ENCODE measurements at regions not wholly inside any gene's neighbourhood (a gene's known extent, or its start where the extent isn't known, plus 50 kb on each side); places are given as distances from the start of the nearest gene placed in this dataset.

DNA sequence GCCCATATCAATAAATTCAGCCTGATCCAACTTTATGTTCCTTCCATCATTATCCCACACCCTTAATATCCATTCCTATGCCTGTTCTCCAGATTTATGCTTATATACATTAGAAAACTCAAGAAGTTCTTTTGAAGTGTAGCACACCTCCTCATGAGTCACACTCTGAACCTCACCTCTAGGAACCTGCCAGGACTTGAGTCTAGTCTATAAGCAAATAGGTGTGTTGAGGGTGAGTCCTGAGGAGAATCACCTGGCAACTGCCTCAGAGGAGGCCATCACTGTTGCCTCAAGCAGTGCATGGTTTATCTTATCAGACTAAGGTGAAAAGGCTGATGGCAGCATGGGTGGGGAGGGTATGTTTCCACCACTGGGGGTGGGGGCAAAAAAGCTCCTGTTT lies 496.7 kb downstream of the C6orf118 start:
- FAIRE-seq (no peak), DNase-seq (ENCODE audit: insufficient read length, low spot score) (no peak)
- TF ChIP-seq, protein P1, sequence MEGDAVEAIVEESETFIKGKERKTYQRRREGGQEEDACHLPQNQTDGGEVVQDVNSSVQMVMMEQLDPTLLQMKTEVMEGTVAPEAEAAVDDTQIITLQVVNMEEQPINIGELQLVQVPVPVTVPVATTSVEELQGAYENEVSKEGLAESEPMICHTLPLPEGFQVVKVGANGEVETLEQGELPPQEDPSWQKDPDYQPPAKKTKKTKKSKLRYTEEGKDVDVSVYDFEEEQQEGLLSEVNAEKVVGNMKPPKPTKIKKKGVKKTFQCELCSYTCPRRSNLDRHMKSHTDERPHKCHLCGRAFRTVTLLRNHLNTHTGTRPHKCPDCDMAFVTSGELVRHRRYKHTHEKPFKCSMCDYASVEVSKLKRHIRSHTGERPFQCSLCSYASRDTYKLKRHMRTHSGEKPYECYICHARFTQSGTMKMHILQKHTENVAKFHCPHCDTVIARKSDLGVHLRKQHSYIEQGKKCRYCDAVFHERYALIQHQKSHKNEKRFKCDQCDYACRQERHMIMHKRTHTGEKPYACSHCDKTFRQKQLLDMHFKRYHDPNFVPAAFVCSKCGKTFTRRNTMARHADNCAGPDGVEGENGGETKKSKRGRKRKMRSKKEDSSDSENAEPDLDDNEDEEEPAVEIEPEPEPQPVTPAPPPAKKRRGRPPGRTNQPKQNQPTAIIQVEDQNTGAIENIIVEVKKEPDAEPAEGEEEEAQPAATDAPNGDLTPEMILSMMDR (IDR thresholded peaks at IDR 0.05; ENCODE audit: insufficient read depth, missing control alignments): no peak

DNA sequence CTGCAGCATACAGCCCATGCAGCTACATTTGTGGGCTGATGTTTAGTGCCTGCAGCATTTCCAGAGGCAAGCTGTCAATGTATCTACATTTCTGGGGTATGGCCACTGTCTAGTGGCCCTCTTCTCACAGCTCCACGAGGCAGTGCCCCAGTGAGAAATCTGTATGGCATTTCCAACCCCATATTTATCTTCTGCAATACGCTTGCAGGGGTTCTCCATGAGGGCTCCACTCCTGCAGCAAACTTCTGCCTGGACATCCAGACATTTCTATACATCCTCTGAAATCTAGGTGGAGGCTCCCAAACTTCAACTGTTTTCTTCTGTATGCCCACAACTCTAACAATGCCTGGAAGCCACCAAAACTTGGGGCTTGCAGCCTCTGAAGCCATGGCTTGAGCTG lies 502.3 kb downstream of the C6orf118 start:
- TF ChIP-seq, protein P1 (IDR thresholded peaks at IDR 0.05; ENCODE audit: insufficient read depth, missing control alignments): no peak
- FAIRE-seq (no peak), DNase-seq (ENCODE audit: insufficient read length, low spot score) (no peak)

DNA sequence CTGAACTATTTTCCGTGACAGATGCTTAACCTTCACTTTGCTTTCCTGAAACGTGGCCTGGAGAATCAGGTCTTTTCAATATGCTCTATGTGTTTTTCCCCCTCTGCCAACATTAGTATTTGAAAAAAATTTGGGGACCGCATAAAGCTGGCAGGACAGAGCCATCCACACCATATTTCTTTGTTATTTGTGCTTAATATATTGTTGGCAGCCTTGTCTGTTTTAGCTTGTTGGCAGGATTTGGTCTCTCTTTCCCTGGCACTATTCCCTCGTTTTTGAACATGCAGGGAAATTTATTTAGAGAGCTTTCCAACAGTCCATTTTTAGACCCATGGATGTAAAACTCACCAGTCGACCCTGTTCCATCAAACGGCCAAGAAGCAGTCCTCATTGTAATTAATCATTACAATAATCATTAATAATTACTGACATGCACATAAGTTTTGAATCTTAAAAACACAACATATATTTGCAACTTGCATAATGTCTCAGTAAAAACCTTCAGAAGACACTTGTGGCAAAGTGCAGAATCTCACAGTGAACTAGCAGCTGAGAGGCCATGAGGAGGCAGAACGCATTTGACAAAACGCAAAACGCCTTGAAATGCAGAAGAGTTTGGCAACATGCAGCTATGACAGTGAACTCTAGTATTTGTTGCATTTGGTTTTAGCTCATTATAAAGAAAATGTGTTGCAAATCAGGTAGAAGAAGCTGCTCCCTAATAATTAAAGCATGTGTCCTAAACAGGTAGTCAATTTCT lies 514.2 kb downstream of the C6orf118 start:
- DNase-seq (ENCODE audit: insufficient read length, low spot score): no peak
- FAIRE-seq: no peak
- TF ChIP-seq, protein P1 (IDR thresholded peaks at IDR 0.05; ENCODE audit: insufficient read depth, missing control alignments): no peak

DNA sequence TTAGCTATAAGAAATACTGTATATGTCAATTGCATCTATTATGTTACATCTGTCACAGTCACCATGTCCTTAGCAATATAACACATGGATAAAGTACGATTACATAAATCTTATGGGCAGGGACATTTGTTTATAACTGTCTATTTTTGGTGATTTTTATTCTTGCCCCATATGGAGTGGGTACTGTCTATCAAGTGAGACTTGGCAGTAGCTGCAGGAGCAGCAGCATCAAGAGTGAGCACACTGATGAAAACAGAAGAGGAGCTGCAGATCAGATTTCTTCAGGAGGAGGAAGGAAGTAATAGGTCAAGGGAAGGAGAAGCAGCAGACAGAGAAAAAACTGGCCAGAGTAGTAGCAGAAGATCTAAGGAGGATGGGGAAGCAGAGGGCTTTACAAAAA lies 516.7 kb downstream of the C6orf118 start:
- DNase-seq (ENCODE audit: insufficient read length, low spot score) (no peak), FAIRE-seq (no peak)
- TF ChIP-seq, protein P1 (IDR thresholded peaks at IDR 0.05; ENCODE audit: insufficient read depth, missing control alignments): no peak

DNA sequence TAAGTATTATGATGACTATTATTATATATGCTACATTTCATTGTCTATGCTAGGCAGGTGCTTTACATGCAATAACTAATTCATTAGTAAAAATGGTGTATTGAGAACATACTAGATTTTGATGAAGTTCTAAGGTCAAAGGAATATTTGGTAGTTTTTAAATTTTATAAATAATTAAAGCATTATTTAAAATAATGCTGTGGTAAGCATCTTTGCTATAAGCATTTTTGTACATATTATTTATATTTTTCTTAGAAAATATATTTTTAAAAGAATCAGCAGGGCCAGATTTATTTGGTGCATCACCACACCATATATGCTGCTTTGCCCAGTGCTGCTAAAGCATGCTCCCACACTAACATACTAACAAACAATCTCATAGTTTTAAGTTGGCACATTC lies 517.9 kb downstream of the C6orf118 start:
- no peak for FAIRE-seq
- TF ChIP-seq, protein P1 (IDR thresholded peaks at IDR 0.05; ENCODE audit: insufficient read depth, missing control alignments): no peak
- no peak for DNase-seq (ENCODE audit: insufficient read length, low spot score)

DNA sequence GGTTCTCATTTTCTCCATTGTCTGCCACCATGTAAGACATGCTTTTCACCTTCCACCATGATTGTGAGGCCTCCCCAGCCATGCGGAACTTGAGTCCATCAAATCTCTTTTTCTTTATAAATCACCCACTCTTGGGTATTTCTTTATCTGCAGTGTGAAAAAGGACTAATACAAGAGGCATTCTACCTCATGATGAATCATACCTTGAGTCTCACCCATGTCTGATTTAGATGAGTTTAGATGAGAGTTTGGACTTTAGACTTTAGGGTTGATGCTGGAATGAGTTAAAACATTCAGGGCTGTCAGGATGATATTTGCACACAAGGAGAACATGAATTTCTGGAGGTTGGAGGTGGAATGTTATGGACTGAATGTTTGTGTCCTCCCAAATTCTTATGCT lies 545.6 kb downstream of the C6orf118 start:
- FAIRE-seq: no peak
- DNase-seq (ENCODE audit: insufficient read length, low spot score): no peak
- TF ChIP-seq, protein P1 (IDR thresholded peaks at IDR 0.05; ENCODE audit: insufficient read depth, missing control alignments): no peak

DNA sequence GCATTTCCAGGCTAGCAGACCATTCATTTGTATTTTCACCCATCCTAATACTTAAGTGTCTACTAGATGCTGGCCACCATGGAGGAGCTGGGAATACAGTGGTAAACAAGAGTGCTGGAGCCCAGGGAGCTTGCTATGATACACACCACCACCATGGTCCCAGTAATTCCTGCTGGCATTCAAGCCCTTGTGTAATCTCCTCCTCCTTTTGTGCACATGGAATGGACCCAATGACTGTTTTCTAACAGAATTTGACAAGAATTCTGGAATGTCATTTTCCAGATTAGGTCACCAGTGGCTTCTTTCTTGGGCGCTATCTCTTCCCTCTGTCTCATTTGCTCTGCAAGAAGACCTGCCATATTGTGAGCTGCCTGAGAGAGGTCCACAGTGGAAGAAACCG lies 552.0 kb downstream of the C6orf118 start:
- TF ChIP-seq, protein P1 (IDR thresholded peaks at IDR 0.05; ENCODE audit: insufficient read depth, missing control alignments): no peak
- DNase-seq (ENCODE audit: insufficient read length, low spot score) (no peak), FAIRE-seq (no peak)
